ENCODE measurements at regions not wholly inside any gene's neighbourhood (a gene's known extent, or its start where the extent isn't known, plus 50 kb on each side); places are given as distances from the start of the nearest gene placed in this dataset.

DNA sequence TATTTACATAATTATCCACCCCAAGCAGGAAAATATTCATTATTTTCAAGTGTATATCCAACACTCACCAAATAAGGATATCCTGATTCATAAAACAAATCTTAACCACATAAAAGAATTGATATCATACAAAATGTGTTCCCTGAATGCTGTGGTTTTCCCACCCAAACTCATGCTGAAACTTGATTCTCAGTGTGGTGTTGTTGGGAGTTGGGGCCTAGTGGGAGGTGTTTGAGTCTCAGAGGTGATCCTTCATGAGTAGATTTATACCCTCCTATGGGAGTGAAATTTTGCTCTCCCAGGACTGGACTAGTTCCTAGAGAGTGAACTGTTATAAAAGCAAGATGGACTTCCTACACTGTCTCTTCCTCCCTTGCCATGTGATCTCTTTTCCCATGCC is 1028.3 kb downstream of the SORCS1 start:
- TF ChIP-seq, protein P1, sequence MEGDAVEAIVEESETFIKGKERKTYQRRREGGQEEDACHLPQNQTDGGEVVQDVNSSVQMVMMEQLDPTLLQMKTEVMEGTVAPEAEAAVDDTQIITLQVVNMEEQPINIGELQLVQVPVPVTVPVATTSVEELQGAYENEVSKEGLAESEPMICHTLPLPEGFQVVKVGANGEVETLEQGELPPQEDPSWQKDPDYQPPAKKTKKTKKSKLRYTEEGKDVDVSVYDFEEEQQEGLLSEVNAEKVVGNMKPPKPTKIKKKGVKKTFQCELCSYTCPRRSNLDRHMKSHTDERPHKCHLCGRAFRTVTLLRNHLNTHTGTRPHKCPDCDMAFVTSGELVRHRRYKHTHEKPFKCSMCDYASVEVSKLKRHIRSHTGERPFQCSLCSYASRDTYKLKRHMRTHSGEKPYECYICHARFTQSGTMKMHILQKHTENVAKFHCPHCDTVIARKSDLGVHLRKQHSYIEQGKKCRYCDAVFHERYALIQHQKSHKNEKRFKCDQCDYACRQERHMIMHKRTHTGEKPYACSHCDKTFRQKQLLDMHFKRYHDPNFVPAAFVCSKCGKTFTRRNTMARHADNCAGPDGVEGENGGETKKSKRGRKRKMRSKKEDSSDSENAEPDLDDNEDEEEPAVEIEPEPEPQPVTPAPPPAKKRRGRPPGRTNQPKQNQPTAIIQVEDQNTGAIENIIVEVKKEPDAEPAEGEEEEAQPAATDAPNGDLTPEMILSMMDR (conservative IDR thresholded peaks at IDR 0.05), result no peak
- H3K27ac ChIP-seq, result no peak overlapping the region

DNA sequence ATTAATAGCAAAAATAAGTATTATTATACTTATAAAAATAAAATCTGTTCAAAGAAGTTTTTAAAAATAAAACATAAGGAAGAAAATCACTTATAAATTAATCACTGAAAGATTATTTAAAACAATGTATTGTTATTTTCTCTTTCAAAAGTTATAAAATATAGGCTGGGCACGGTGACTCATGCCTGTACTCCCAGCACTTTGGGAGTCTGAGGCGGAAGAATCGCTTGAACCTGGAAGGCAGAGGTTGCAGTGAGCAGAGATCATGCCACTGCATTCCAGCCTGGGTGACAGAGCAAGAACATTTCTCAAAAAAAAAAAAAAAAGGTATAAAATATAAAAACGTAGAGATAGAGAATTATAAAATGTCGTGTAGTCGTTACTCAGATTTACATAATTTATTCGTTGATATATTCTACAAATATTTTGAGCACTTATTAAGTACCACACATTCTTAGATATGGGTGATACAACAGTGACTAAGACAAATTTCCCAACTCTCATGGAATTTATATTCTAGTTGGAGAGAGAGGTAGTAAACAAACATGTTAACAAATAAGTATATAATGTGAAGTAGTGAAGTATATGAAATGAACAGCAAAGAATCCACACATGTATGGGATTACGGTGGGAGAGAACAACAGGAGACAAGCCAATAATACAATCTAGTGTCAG is 1030.0 kb downstream of the SORCS1 start:
- H3K27ac ChIP-seq, result no peak overlapping the region
- TF ChIP-seq, protein P1 (conservative IDR thresholded peaks at IDR 0.05), result no peak

DNA sequence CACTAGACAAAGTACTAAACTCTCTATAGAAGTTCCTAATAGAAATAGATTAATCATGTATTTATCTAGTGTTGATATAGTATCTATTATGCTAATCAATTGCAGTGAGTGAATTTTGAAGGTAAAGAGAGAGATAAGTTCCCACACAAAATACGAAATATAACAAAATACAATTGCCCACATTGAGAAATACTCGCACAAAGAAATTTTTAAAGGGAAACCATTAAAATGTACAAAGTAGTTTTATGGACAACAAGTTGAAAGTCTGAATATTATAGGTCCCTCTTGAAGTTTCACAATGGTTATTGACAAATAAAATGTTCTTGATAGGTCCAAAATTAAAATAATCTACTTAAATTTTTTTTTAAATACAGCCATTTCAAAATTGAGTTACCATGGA is 1031.1 kb downstream of the SORCS1 start:
- H3K27ac ChIP-seq, result no peak overlapping the region
- TF ChIP-seq, protein P1 (conservative IDR thresholded peaks at IDR 0.05), result no peak

DNA sequence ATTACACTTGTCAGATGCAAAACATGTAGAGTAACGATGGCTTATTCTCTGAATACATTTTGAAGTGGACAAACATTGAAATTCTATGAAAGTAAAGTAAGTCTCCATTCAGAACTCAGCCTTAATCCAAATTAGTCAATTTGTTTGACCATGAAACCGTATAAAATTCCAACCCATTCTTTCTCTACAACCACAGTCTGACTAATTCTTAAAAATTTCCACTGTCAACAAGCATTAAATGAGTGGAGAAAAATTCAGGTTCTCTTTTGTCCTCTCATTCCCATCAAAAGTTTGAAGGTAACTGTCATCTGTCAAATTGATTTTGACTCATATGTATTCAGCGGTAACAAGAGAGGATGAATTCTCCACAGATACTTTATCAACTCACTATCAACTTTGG is 1031.5 kb downstream of the SORCS1 start:
- TF ChIP-seq, protein P1 (conservative IDR thresholded peaks at IDR 0.05), result no peak
- H3K27ac ChIP-seq, result no peak overlapping the region

DNA sequence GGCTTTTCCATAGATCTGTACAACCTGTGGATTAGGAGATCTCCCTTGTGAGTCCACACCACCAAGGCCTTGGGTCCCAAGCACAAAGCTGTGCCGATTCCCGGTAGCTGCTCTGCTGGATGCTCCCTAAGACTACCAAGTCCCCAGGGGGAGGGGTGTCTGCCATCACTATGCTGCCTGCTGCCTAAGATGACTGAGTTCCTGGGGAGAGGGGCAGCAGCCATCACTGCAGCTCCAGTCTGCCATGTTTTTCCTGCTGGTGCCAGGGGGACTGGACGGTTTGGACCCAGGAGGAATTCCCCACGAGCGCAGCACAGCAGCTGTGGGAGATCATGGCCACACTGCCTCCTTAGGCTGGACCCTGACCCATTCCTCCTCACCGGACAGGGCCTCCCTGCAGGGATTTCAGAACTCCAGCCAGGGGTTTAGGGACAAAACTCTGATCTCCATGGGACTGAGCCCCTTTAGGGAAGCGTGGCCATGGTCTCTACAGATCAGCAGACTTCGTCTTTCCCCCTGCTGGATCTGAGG is 1049.8 kb downstream of the SORCS1 start:
- TF ChIP-seq, protein P1 (conservative IDR thresholded peaks at IDR 0.05), result no peak
- no peak overlapping the region for H3K27ac ChIP-seq

DNA sequence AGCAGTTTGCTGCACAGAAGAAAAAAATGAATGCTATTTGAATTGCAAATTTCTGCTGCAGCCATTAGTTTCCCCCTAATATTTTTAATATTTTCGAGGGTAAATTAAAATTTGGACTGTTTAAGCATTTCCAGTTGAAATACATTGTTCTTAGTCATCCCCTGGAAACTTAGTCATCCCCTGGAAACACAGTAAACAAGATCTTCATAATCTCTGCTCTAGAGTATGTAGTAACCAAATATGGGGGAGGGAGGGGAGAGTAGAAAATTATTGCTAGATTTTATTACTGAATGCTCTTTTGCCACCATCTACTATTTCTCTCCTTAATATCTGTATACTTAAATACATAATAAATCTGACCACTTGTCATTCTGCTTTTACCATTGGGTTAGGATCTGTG is 1053.3 kb downstream of the SORCS1 start:
- H3K27ac ChIP-seq, result no peak overlapping the region
- TF ChIP-seq, protein P1 (conservative IDR thresholded peaks at IDR 0.05), result no peak

DNA sequence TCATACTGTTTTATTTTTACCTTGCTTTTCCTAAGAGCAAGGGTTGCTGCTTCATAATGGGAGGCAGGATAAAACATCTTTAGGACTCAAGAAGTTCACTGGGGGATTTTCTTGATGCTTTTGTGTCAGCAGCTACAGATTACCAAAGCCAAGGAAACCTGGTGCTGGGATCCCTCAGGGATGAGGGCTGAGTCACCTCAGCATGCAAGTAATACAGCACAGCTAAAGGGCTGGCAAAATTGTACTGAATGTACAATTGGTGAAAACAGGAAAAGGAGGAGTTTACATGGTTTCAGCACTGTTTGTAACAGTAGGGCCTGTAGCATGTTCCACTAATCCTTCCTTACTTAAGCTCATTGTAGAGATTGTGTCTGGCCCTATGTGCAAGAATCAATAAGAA is 1056.8 kb downstream of the SORCS1 start:
- TF ChIP-seq, protein P1 (conservative IDR thresholded peaks at IDR 0.05), result no peak
- H3K27ac ChIP-seq, result no peak overlapping the region

Measured in VCaP (cell line).